Activated CD4-positive, alpha-beta T cell treated with anti-CD3 and anti-CD28 coated beads, Interleukin-2, amount 50 U/mL, for 16 hours (primary cell): ENCODE measurements at regions not wholly inside any gene's neighbourhood (a gene's known extent, or its start where the extent isn't known, plus 50 kb on each side); places are given as distances from the start of the nearest gene placed in this dataset.
"Not testable (repeated sequence)": the region's sequence is repeated elsewhere in the genome, so short reads cannot be mapped to it uniquely, and the experiment has no call there.

Experiments
- DNase-seq: peaks from one replicate; pipeline ENCODE4 v3.0.0-alpha.2; 2020

DNA sequence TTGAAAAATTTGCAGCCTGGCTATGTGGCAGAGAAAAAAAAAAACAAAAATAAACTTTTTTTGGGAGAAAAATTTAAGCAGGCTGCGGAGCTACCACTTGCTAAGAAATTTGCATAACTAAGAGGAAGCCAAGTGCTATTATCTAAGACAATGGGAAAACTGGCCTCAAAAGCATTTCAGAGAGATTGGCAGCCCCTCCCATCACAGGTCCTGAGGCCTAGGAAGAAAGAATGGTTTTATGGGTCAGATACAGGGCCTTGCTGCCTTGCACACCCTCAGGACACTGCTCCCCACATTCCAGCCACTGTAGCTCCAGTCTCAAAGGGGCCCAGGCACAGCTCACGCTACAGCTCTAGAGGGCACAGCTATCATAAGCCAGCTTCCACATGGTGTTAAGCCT lies 777.9 kb downstream of the TENT5A start:
- DNase-seq: no peak

DNA sequence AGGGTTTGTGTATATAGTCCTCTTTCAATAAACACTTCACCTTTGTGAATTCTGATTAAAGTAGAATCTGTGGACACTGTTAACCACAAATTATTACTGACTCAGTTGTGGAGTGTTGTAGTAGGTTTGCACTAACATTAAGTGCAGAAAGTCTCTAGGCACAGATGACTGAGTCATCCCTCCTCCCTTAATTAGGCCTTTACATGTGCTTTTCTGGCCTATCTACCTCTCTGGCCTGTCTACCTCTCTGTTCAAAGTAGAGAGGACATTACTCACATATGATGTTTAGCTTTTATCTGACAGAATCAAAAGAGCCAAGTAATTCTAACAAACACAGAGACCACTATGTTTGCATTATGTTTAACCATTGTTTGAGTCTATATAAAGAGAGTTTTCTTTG lies 783.0 kb downstream of the TENT5A start:
- DNase-seq: no peak

DNA sequence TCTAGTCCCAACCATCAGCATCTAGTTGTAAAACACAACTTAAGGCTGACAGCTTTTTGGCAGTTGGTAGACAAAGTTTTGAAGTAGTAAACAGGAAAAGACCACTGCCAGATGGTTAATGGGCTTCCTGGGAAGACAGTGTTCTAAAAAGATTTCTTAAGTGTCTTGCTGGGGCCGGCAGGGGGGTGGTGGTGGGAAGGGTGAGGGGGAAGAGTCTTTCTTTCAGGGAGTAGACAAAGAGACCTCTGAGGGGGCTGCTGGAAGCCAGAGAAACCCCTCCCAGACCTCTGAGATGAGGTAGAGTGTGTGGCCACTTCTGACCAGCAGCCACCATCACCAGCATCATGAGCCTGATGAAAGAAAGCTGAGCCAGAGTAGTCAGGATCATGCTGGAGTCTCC lies 784.9 kb downstream of the TENT5A start:
- no peak for DNase-seq

DNA sequence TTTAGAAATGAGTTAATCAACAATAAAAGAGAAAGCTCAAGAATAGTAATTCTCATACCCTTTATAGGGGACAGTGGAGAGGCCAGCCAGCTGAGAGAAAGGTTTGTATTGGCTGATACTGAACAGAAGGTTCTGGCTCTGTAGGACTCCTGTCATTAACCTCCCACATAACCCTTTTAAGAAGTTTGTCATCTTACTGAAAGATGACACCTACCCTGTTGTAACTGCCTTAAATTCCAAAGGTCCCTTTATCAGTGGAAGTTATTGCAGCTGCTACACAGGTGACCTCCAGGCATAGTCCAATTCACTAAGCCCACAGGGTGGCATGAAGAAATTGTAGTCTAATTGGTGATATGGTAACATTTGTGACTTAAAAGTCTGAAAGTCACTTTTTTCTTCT lies 790.1 kb downstream of the TENT5A start:
- no peak for DNase-seq

DNA sequence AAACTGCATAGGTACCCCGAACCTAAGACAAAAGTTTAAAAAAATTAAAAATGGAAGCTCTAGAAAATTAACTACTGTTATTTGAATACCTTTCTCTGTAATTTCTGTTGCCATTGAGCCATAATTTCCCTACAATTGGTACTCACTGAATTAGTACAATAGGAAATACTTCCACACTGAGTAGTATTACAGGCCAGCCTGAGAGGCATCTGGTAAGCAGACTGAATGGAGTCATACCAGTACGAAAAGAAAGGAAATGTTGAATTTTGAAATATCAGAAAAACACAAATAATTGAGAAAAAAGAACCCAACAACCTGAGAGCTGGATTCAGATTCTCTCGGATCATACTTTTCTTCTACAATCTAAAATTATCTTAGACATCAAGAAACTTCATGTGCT lies 791.3 kb downstream of the TENT5A start:
- no peak for DNase-seq

DNA sequence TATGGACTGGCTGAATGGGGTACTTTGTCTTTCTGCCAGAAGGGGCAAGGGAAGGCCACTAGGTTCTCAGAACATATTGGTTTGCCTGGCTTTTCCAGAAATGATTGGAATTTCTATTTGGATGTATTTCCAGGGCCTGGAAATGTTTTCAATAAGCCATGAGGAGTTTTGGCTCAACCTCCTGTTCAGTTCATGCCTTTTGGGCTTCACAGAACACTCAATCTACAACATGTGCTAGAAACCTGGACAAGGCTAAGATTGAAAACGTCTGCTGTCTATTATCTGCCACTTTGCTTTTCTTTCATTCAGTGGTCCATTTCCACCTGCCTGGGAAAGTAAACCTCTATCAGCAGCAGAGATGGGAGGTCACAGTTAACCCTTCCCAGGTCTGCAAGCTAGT lies 793.4 kb downstream of the TENT5A start:
- DNase-seq: no peak

DNA sequence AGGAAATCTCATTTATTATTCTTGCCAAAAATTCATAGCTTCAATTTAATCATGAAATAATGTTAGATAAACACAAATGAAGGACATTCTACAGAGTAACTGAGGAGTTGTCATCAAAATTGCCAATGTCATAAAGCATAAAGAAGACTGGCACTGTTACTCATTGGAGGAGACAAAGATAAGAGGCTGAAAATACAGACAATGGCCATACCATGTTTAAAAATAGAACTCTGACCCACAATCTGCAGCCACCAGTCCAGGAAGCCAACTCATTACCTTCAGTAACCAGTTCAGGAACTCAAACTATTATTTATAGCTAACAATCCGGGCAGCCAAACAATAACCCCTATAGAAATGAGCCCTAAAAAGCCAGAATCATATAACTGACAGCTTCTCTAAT lies 795.6 kb downstream of the TENT5A start:
- no peak for DNase-seq

DNA sequence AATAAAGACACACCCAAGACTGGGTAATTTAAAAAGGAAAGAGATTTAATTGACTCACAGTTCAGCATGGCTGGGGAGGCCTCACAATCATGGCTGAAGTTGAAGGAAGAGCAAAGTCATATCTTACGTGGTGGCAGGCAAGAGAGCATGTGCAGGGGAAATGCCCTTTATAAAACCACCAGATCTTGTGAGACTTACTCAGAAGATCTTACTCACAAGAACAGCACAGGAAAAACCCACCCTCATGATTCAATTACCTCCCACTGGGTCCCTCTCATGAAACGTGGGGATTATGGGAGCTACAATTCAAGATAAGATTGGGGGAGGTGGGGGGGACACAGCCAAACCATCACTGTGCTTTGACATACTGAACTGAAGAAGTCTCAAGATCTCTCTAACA lies 800.0 kb downstream of the TENT5A start:
- DNase-seq: not testable (repeated sequence)

DNA sequence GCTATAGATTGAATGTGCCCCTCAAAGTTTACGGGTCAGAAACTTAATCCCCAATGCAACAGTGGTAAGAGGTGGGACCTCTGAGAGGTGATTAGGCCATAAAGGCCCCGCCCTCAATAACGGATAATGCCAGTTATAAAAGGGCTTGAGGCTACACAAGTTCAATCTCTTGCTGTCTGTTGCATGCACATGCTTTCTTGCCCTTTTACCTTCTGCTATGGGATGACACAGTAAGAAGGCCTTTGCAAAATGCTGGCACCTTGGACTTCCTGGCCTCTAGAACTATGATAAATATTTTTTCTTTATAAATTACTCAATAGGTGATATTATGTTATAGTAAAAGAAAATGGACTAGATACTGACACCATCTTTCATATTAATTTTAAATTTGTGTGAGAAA lies 806.1 kb downstream of the TENT5A start:
- no peak for DNase-seq

DNA sequence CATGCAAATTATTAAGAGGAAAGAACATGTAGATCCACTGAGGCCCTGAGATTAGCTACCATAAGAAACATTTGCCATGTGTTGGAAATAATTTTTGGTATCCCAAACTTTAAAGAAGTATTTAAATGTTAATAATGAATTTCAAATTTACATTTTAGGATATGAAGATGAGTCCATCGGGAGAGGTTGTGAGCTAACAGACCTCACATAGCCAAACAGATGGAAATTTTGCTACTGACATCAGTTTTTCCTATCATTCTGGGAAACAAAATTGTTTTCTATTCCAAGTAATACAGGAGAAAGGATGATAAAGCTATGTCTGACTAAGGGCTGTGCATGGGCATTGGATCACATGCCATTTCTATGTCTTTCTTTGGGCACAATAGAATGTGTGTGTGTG lies 809.6 kb downstream of the TENT5A start:
- no peak for DNase-seq

DNA sequence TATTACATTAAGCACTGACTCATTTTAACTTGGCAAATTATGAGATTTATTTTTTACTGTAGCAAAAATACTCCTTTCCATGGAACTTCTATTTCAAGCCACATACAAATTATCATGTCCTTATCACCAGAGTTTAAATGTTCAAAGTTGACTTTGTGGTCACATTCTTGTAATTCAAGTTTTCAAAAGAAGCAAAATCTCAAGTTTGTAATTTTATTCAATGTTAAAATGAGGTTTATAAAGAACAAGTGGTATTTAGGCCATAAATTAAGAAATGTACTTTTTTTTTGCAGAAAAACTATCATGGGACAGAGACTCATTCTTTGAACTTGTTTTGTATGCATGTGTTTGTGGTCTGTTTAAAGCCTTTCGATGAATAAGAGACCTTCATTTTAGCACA lies 811.5 kb downstream of the TENT5A start:
- DNase-seq: no peak

DNA sequence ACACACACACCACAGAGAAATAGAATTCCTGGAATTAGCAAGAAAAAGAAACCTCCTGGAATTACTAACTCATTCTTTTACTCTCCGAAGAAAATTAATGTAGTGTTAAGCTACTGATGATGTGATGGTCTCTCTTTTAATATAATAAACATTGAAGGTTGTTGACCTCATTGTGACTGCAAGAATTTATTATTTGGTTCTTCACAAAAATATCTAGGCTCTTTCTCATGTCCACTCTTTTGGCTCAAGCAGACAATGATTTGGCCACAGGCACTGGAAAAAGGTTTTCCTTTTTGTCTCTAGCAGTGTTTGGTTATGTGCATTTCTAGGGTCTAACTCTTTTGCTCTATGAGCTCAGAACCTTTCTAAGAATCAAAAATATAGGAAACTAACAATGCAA lies 811.9 kb downstream of the TENT5A start:
- DNase-seq: no peak

DNA sequence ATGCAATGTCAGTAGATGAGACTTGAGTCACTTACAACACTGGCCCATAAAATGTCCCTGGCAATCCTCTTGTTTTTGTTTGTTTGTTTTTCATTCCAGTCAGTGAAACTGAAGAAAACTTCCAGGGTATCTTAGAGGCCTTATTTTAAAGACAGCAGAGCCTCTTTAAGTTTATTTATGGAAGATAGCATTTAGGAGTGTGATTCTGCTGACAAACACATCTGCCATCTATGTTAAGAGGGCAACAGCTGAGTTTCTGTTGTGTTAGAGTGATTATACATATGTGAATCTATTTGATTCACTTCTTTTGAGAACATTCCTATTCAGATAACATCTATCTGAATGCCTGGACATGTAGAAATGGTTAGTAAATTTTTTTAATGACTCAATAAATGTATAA lies 812.6 kb downstream of the TENT5A start:
- no peak for DNase-seq

DNA sequence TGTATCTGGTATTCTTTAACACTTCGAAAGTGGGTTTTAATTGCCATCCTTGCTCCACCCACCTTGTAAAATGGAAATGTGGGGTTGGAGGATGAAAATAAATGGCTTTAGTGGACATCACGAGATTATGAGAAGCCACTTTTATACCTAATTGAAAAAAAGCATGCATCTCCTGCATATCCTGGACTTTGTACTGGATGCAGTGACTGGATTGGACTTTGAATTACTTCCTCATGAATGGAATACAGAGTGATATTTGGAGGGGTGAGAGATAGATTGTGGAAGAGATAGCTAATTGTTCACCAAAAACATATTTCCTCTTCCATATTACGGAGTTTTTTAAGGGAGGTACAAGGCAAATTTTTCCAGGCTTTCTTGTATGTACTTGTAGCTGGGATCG lies 813.0 kb downstream of the TENT5A start:
- DNase-seq: no peak

DNA sequence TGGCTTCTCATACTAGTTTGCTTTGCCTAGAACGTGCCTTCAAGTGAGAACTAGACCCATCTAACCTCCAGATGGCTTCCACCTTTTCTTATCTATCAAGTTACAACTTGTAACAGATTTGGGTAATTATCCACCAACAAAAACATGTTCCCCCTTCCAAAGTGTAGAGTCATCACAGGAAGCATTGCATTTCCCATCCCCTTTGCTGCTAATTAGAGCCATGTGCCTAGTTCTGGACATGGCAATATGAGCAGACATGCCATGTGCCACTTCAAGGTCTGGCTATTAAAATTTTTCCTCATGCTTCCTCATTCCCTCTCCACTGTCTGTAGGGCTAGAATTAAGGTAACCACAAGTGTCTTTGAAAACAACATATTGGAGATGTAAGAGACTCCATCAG lies 814.4 kb downstream of the TENT5A start:
- no peak for DNase-seq

DNA sequence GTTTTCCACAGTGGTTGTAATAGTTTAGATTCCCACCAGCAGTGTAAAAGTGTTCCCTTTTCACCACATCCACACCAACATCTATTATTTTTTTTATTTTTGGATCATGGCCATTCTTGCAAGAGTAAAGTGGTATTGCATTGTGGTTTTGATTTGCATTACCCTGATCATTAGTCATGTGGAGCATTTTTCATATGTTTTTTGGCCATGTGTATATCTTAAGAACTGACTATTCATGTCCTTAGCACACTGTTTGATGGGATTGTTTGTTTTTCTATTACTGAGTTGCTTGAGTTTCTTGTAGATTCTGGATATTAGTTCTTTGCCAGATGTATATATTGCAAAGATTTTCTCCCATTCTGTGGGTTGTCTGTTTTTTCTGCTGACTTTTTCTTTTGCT lies 820.1 kb downstream of the TENT5A start:
- no peak for DNase-seq

DNA sequence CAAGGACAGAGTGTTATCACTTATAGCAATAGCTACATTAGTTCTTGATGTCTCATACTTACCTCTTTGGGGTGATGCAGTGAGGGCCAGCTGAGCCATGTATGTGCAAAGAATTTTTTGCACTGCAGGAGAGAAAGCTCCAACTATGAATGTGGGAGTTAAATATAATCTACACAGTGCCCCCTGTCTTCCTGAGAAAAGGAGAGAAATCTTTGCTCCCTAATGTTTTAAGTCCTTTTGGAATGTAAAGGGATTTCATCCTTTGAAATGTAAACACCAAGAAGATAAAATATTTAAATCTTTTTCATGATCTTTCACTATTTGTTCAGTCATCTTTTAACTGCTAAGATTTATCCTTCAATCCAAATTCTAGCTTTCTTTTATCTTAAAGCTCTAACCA lies 822.1 kb downstream of the TENT5A start:
- DNase-seq: no peak

DNA sequence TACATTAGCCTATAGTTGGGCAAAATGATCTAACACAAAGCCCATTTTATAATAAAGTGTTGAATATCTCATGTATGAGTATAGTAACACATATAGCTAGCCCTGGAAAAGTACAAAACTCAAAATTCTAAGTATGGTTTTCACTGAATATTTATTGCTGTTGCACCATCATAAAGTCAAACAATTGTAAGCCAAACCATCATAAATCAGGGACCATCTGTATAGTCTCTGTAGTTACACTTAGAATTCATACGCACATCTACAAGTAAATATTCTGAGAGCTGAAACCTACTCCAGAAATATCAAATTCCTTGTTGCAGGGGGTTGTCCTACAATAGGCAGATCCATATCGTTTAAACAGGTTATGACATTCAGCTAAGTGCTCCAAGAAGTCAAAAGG lies 817.3 kb downstream of the BCKDHB start:
- DNase-seq: no peak

DNA sequence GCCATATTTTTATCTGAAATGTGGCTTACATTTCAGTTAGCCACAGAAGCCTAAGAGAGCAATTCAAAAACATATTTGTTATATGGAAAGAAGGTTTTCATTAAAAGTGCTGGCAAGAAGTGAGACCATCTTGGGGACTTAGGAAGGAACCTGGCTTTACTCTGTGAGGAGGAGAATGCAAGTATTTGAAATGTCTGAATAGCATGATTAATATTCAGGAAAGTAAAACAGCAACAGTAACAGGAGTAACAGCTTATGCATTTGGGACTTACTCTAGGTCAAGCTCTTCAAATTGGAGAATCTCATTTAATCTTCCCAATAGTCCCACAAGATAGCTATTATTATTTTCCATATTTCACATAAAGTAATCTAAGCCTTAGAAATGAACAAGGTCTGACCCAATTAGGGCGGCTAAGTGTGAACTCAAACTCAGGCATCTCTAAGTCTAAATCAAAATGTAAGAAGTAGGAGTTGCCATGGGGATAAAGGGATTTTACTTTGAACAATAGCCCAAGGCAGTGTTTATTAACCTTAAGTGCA lies 816.5 kb downstream of the BCKDHB start:
- no peak for DNase-seq

DNA sequence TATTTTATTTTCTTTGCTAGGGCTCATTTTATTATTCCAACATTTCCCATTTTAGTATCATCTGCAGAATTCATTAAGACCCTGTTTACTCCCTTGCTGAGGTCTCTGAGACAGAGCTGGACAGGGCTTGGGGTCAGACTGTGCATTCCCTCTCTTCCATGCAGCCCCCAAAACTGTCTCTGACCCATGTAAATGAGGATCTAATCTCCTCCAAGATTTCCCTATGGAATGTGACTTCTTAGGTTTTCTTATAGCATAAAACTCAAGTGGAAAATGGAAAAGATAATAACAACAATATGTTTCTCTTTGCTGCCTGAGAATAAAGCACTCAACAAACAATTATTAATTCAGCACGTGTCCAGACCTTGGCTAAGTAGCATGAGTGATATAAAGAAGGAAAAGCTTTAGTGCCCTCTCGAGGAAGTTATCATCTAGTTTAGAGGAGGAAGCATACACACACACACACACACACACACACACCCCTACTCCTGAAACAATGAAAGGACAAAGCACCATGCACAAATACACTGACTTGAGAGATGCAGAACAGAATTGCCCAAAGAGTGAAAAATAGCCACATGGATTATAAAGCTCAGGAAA lies 815.5 kb downstream of the BCKDHB start:
- DNase-seq: no peak

DNA sequence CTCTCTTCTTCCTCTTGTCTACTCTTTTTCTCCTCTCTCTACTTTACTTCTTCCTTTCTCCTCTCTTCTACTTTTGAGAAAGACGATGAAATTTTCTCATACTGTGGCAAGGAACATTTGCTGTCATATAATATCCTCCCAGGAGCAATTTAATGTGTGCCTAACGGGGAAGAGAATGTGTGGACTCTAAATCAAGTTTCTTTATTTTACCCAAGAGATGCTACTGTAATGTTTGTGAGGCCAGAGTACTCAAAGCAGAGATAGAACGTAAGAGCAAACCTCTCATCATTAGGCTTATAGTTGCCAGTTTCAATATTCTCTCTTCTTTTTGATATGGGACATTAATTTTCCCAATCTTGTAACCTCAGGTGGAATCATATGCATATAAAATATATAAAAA lies 801.4 kb downstream of the BCKDHB start:
- DNase-seq: no peak

DNA sequence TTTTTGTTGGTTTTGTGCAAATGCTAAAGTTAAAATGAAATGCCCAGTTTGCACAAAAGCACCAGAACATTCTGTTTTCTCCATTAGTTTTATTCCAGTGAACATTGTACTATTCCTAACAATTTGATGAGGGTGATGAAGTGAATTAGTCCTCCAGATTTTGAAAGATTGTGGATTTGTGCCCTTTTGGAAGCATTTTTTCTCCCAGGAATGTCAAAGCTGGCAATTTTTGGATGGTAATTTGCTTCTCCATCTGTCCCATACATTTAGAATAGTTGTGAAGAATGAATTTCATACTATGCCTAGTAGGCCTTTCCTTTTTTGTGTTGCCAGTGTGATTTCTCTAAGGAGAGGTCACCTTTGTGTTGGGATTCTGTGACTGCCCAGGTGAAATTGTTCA lies 797.2 kb downstream of the BCKDHB start:
- no peak for DNase-seq

DNA sequence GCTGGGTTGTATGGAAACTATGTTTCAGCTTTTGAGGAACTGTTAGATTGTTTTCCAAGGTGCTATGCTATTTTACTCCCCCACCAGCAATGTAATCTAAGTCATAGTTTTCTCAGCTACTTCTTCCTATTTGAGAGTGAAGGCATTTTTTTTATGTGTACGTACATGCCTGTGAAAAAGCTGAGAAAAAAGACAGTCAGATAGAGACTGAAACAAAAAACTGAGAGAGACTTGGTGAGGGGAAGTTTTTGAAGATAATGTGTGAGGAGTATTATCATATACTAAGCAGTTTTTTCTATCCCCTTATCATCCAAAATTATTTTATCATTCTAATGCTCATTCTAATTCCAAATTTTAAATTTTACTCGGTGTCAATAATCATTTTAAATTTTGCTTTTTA lies 780.0 kb downstream of the BCKDHB start:
- DNase-seq: no peak

DNA sequence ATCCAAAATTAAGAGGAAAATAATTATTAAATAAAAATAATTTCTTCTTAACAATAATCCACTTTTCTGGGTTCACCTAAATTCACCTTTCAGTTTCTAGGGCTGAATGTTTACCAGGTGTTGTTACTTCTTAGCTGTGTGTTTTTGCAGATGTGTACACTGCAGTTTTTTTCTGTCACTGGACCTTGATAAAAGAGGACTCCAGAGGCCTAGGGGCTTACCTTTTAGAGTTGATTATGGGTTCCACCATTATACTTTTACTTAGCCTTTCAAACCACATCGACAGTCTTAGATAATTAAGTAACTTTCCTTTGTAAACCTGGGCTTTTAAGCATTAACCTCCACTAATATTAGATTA lies 766.5 kb downstream of the BCKDHB start:
- DNase-seq: no peak

DNA sequence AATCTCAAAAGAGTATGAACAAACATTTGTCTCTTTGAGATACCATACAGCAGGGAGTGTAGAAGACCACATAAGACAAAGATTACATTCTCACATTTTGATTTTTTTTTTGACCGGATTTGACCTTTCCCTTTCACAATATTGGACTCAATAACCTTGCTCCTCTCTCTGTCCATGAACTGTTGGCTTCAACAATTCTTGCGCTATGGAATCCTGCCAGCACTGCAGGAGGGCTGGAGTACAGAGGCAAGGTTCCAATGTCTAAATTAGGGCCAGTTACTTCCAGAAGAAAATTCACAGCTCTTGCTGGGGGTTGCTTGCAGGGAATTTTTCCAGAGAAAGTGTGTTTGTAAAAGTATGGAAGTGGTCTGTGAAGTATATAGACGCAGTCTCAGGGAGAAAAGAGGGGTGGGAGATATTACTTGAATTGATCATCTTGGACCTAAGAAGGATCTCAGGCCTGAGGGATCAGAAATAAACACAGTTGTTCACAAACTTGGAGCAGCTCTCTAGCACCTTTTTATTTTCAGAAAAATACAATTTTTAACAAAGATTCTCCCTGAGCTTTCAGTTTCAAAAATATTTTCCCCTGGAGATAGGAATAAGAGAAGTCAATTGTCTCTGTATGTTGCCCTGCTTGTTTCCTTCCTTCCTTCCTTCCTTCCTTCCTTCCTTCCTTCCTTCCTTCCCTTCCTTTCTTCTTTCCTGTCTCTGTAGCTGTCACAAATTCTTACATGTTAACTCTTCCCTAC lies 765.9 kb downstream of the BCKDHB start:
- no peak for DNase-seq
